Fibroblast of lung (primary cell): ENCODE measurements at regions not wholly inside any gene's neighbourhood (a gene's known extent, or its start where the extent isn't known, plus 50 kb on each side); places are given as distances from the start of the nearest gene placed in this dataset.

ENCODE experiments used
- DNase-seq, 2 donors: peaks; one replicate each; pipeline versions ENCODE4 v3.0.0 to v3.0.0-alpha.2; 2010; ENCODE audit warnings: low read depth in 2 of 2
- H2AFZ ChIP-seq: 2 replicates; pipeline ENCODE4 v1.5.1; 2012; ENCODE audit warnings: low read length, control low read depth, inconsistent platforms
- H3K27ac ChIP-seq: 2 replicates; pipeline ENCODE4 v1.5.1; 2011; ENCODE audit warnings: low read length, control low read depth; ENCODE audit not compliant: insufficient read depth
- H3K27me3 ChIP-seq: 2 replicates; pipeline ENCODE4 v1.5.1; 2011; ENCODE audit warnings: mild to moderate bottlenecking, low read length; ENCODE audit not compliant: control insufficient read depth, insufficient read depth
- H3K36me3 ChIP-seq: 2 replicates; pipeline ENCODE4 v1.5.1; 2011; ENCODE audit warnings: low read length; ENCODE audit not compliant: control insufficient read depth, insufficient read depth
- H3K4me1 ChIP-seq: 2 replicates; pipeline ENCODE4 v1.5.1; 2011; ENCODE audit warnings: low read length; ENCODE audit not compliant: control insufficient read depth, insufficient read depth; ENCODE audit errors: extremely low read depth
- H3K4me2 ChIP-seq: 2 replicates; pipeline ENCODE4 v1.5.1; 2011; ENCODE audit warnings: low read length, control low read depth; ENCODE audit not compliant: insufficient read depth; ENCODE audit errors: extremely low read depth
- H3K4me3 ChIP-seq, 4 experiments: fragments of 200-600 bp in 1 of 4; sonication (generic) in 1 of 4; replicated peaks in 1 of 4; 2 replicates each; pipeline ENCODE4 v1.5.1; 2011 to 2016; ENCODE audit warnings: low read length in 4 of 4, low read depth in 3 of 4, mild to moderate bottlenecking in 3 of 4, control low read depth in 2 of 4, inconsistent platforms in 1 of 4, mixed read lengths in 1 of 4; ENCODE audit not compliant: insufficient read depth in 1 of 4; ENCODE audit errors: control extremely low read depth in 1 of 4
- H3K79me2 ChIP-seq: 2 replicates; pipeline ENCODE4 v1.5.1; 2012; ENCODE audit warnings: mild to moderate bottlenecking, low read length, inconsistent platforms; ENCODE audit not compliant: control insufficient read depth, insufficient read depth
- H3K9ac ChIP-seq: 2 replicates; pipeline ENCODE4 v1.5.1; 2011; ENCODE audit warnings: mild to moderate bottlenecking, low read length, control low read depth; ENCODE audit not compliant: insufficient read depth
- H3K9me3 ChIP-seq: 2 replicates; pipeline ENCODE4 v1.5.1; 2012; ENCODE audit warnings: low read depth, low read length; ENCODE audit not compliant: control insufficient read depth, insufficient read depth
- H4K20me1 ChIP-seq: 2 replicates; pipeline ENCODE4 v1.5.1; 2011; ENCODE audit warnings: low read length; ENCODE audit not compliant: control insufficient read depth, insufficient read depth; ENCODE audit errors: extremely low read depth
- CTCF ChIP-seq, 2 donors: IDR thresholded peaks in 1 of 2; conservative IDR thresholded peaks in 1 of 2; 1 replicate in 1 of 2; 2 replicates in 1 of 2; pipeline ENCODE4 v1.5.1; 2011 to 2012; ENCODE audit warnings: low read length in 2 of 2, control low read depth in 1 of 2, inconsistent platforms in 1 of 2, low read depth in 1 of 2, mild to moderate bottlenecking in 1 of 2
- EZH2 ChIP-seq: IDR thresholded peaks from 2 replicates; pipeline ENCODE4 v1.5.1; 2012; ENCODE audit warnings: low read length, control low read depth, mild to moderate bottlenecking; ENCODE audit errors: missing control alignments

GRCh38 chr3:168489301-168489700, 393.6 kb upstream of the GOLIM4 start:
- H3K36me3 ChIP-seq, result no peaks in the 10 kb centered on the region
- no peaks in the 10 kb centered on the region for H3K27me3 ChIP-seq
- no peak overlapping the region for H3K27ac ChIP-seq
- H3K79me2 ChIP-seq, result no peaks in the 10 kb centered on the region
- TF ChIP-seq CTCF (conservative IDR thresholded peaks at IDR 0.05 in 1 of 2, IDR thresholded peaks at IDR 0.05 in 1 of 2; ENCODE audit: low read depth in 1 of 2, low read length in 2 of 2), result no peak
- no peak for TF ChIP-seq EZH2
- DNase-seq, result no peak
- no peaks in the 10 kb centered on the region for H4K20me1 ChIP-seq
- no peaks in the 10 kb centered on the region for H3K4me1 ChIP-seq
- no peak overlapping the region for H3K9ac ChIP-seq
- no peak overlapping the region for H3K4me3 ChIP-seq
- H3K4me2 ChIP-seq, result no peak overlapping the region
- H2AFZ ChIP-seq, result no peak overlapping the region
- no peaks in the 10 kb centered on the region for H3K9me3 ChIP-seq

GRCh38 chr3:168485936-168486335, 390.2 kb upstream of the GOLIM4 start:
- H3K36me3 ChIP-seq, result no peaks in the 10 kb centered on the region
- no peak overlapping the region for H3K27ac ChIP-seq
- H3K27me3 ChIP-seq, result no peaks in the 10 kb centered on the region
- H2AFZ ChIP-seq, result no peak overlapping the region
- no peak overlapping the region for H3K9ac ChIP-seq
- no peak overlapping the region for H3K4me3 ChIP-seq
- no peaks in the 10 kb centered on the region for H4K20me1 ChIP-seq
- no peak for DNase-seq
- no peak overlapping the region for H3K4me2 ChIP-seq
- H3K4me1 ChIP-seq, result no peaks in the 10 kb centered on the region
- H3K79me2 ChIP-seq, result no peaks in the 10 kb centered on the region
- H3K9me3 ChIP-seq, result no peaks in the 10 kb centered on the region
- TF ChIP-seq EZH2, result no peak
- TF ChIP-seq CTCF (conservative IDR thresholded peaks at IDR 0.05 in 1 of 2, IDR thresholded peaks at IDR 0.05 in 1 of 2; ENCODE audit: low read depth in 1 of 2, low read length in 2 of 2), result no peak

GRCh38 chr3:168476360-168476980, 380.7 kb upstream of the GOLIM4 start:
- H4K20me1 ChIP-seq, result no peaks in the 10 kb centered on the region
- H3K36me3 ChIP-seq, result no peaks in the 10 kb centered on the region
- no peaks in the 10 kb centered on the region for H3K4me1 ChIP-seq
- no peak overlapping the region for H3K4me2 ChIP-seq
- H3K27me3 ChIP-seq, result no peaks in the 10 kb centered on the region
- H3K4me3 ChIP-seq, result no peak overlapping the region
- no peak for DNase-seq
- no peak overlapping the region for H2AFZ ChIP-seq
- no peaks in the 10 kb centered on the region for H3K79me2 ChIP-seq
- TF ChIP-seq CTCF (conservative IDR thresholded peaks at IDR 0.05 in 1 of 2, IDR thresholded peaks at IDR 0.05 in 1 of 2; ENCODE audit: low read depth in 1 of 2, low read length in 2 of 2), result no peak
- TF ChIP-seq EZH2, result no peak
- H3K27ac ChIP-seq, result no peak overlapping the region
- no peak overlapping the region for H3K9ac ChIP-seq
- H3K9me3 ChIP-seq, result no peaks in the 10 kb centered on the region
